GM18519 (cell line): ENCODE measurements at regions not wholly inside any gene's neighbourhood (a gene's known extent, or its start where the extent isn't known, plus 50 kb on each side); places are given as distances from the start of the nearest gene placed in this dataset.
A peak's percentile ranks its signal among the peaks of the same experiment; 100 is the strongest.

ENCODE experiments used
- ATAC-seq: cut with Tn5 transposase; IDR thresholded peaks from one replicate; pipeline ENCODE4 v1.9.1; 2021; ENCODE audit warnings: mild to moderate bottlenecking, moderate library complexity; ENCODE audit not compliant: unreplicated experiment, low FRiP score

DNA sequence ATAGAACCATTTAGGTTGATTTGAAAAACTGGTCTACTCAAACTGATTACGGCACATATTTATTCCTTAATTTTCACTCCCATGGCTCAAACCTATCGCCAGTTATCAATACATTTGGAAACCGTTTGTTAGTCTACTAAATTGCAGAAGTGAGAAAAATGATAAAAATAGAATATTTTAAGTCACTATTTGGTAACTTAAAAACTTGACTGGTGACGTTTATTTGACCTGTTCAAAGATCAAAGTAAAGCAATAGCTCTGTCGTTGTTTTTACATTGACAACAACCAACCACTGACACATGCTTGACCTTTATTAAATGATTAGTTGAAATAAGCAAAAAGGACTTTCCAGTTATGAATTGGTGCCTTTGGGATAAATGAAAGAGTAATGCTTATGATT, 402.9 kb upstream of the MAP3K7 start:
- ATAC-seq: no peak

- no peak for ATAC-seq
Observed at GRCh38 chr6:90984066-90984465, 397.2 kb upstream of the MAP3K7 start.

GRCh38 chr6:90983462-90983861, 396.6 kb upstream of the MAP3K7 start:
- no peak for ATAC-seq

- ATAC-seq: no peak
Observed at GRCh38 chr6:90982581-90982980, 395.7 kb upstream of the MAP3K7 start.

GRCh38 chr6:90982051-90982450, 395.2 kb upstream of the MAP3K7 start:
- no peak for ATAC-seq

DNA sequence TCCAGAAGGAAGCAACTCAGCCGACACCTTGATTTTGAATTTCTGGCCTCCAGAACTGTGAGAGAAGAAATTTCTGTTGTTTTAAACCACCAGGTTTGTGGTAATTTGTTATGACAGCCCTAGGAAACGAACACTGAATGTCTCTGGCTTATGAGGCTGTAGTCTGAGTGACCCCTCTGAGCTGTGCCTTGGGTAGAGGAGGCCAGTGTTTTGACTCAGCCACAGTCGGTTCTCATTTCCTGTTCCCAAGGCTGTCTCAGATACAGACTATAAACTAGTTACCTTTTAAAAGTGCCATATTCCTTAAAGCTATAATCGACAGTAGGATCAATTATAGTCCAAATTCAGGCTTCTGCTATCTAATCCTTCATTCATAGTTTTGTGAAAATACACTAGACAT, 391.2 kb upstream of the MAP3K7 start:
- no peak for ATAC-seq

DNA sequence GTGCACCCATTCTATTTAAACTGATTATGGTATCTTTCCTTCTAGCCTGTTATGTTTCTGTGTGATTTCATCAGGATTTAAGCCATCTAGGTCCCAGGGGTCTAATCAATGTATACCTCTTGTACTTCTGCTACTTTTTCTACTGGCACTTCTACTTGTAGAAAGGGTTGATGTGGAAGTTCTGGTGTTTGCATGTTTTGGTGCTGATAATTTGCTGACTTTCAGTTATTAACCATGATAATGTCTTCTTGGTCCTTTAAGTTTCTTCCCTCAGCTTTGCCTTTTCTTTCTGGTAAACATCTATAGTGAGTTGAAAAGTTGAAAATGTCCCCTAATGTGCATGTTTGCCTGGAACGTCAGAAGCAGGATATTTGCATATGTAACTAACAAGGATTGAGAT, 390.6 kb upstream of the MAP3K7 start:
- ATAC-seq: no peak

- ATAC-seq: no peak
Observed at GRCh38 chr6:90976341-90976740, 389.5 kb upstream of the MAP3K7 start.

DNA sequence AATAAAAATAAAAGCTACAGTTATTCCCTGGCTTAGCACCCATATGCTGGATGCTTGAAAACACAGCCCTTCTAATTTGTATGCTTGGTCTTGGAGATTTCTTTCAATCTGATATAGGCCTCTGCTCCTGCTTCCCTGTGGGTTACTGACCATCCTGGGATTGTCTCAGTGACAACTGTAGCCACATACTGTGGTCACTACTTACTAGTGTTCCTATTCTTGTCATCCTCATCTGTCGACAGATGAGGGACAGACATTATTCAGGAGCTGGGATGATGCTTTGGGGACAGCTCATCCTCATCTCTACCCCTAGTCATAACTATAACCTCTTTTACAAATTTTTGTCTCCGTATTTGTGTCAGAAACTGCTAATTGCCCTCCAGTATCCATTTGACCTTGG, 388.9 kb upstream of the MAP3K7 start:
- no peak for ATAC-seq

GRCh38 chr6:90973188-90973587, 386.3 kb upstream of the MAP3K7 start:
- ATAC-seq: no peak

GRCh38 chr6:90970672-90971071, 383.8 kb upstream of the MAP3K7 start:
- ATAC-seq: no peak

DNA sequence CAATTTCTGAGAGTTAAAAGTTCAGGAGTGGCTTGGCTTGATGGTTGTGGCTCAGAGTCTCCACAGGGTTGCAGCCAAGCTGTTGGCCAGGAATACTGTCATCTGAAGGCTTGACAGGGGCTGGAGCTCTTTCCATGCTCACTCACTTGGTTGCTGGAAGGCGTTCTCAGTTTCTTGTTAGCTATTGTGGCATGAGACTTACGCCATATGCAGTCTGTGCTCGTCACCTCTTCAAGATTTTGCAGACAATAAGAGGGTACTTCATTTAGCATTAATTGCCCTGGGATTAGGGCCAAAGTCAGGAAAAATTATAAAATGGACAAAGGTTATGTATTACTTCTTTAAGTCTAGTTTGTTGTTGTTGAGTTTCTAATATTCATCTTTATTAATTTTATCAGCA, 380.6 kb upstream of the MAP3K7 start:
- no peak for ATAC-seq

- ATAC-seq: no peak
Observed at GRCh38 chr6:90960324-90960723, 373.5 kb upstream of the MAP3K7 start.

DNA sequence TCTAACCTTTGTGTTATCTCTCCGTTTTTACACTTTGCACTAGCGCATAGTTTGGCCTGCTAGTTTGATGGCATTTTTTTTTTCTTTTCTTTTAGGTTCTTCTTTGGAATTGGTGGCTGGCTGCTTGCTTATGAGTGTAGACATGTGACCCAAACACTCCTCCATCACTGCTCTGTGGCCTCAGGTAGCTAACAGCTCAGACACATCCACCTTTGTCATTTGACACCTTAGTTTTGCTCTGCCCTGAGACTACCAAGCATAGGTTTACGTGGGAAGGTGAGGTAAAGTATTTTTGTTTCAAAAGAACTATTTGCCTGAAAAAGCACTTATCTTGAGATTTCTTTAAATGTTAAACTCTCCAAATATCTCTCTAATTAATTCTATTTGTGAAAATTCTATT, 368.4 kb upstream of the MAP3K7 start:
- ATAC-seq: no peak

- ATAC-seq: no peak
Observed at GRCh38 chr6:90953405-90954161, 366.7 kb upstream of the MAP3K7 start.

GRCh38 chr6:90952176-90952575, 365.3 kb upstream of the MAP3K7 start:
- no peak for ATAC-seq

DNA sequence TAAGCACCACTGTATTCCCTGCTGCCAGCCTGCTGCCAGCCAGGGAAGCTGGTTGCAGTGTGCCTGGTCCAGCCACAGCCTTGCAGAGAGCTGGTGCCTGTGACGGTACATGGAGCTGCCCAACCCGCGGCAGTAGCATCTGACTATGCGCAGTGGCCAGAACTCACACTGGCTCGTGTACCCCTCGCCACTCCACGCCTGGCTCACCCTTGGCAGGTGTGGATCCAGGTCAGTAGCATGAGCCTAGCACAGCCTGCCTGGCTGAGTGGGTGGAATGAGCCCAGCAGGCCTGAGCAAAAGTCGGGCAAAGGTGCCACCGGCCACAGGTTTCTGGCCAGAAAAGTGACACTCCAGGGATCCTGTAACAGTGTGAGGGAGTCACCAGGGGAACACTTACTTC, 361.7 kb upstream of the MAP3K7 start:
- no peak for ATAC-seq

DNA sequence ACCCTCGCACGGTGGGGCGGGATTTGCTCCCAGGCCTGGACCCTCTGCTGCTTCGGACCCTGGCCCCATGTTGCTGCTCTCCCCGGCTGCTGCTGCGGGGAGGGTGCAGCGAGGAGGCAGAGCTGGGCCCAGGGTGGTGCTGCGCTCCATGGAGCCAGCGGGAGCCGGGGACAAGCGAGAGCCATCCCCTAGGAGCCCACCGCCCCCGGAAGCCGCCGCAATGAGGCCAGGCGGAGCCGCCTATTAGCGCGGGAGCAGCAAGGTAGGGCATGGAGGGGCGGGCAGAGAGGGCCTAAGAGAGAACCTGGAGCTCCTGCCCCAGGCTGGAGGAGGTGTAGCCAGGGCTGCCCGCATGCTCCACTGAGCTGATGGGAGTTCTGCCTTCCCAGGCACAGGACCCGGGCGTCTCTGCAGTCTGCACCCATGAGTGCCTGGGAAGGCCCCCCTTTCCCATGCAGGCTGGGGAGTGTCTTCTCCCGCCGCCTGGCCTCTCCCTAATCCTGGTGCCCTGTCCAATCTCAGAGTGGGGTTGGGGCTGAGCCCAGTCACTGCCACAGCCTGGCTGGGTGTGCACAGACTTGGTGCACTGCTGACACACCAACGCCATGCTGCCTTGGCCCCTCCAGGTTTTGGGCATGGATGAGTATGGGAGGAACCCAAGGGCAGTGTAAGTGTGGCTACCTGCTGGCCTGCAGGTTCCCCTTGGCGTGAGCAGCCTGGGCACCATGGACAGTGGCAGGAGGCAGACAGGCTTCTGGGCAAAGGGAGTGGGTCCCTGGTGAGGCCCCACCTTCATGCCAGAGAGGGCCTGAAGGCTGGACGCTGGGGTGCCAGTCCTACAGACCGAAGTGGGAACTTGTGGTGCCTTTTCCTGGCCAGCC, 360.6 kb upstream of the MAP3K7 start:
- ATAC-seq: no peak

DNA sequence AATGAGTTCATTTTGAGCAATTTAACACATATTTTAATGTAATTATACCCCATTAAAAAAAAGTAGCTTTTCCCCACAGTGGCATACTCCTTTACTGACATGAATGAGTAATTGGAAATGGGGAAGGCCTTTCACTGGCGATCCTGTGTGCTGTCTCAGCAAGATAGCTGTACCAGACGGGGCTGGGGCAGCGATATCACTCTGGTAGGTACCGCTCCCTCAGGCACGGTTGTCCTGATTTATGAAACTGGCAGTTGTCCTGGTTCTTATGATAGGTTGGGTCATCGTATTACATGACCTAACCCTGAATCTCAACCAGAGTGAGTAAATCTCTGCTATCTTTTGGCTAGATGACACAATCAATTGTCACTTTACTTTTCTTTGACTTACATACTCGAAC, 355.0 kb upstream of the MAP3K7 start:
- no peak for ATAC-seq

DNA sequence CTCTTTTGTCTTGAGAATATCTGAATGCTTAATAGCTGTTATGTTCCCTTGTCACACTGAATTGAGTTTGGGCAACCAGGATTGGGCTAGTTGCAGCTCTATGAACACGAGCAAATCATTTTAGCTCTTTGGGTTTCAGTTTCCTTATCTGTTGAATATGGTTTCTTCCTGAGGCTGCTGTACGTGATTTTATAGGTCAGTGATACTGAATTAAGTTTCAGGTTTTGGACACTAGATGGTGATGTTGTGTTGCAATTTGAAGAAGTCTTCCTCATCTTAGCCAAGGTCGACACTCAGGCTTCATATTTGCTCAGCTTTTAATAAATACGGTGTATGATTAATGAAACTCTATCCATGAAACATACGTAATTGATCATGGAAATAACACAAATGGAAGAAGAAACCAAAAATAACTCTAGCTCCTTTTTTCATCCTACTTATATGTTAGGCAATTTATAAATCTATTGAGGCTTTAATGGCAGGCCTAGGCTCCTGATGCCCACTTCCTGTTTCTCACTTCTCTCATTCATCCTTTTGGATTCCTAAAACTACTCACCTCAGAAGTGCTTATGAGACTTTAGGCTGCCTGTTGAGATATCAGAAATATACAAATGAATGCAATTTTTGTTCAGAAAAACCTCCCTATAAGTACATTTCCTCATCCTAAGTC, 354.1 kb upstream of the MAP3K7 start:
- ATAC-seq: peak; percentile 98

DNA sequence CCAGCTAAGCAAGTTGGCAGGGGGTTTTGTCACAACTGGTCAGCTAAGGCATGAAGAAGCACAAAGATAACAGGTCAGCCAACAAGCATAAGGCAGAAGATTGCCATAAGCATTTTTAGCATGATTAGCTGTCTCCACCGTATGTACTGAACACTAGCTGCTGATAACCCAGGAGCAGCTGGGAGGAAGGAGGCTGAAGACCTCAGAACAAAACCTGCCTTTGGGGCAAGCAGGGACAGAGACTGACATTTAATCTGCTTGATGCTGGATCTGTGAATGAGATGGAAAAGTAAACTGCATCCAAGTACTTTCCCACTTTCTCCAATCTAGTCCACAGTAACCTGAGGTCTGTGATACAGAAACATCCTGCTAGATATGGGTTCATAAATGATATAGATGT, 353.0 kb upstream of the MAP3K7 start:
- ATAC-seq: no peak
